ENCODE measurements at regions not wholly inside any gene's neighbourhood (a gene's known extent, or its start where the extent isn't known, plus 50 kb on each side); places are given as distances from the start of the nearest gene placed in this dataset.

GRCh38 chr20:50439539-50440453 lies 70.4 kb upstream of the PTPN1 start:
- H3K4me3 ChIP-seq (ENCODE audit: low read depth, low read length) = no peak overlapping the region
- TF ChIP-seq MYC (IDR thresholded peaks at IDR 0.05; ENCODE audit: low read depth, low read length) (no peak), POLR2A (IDR thresholded peaks at IDR 0.05; ENCODE audit: extremely low read depth, insufficient read length) (no peak), MAX (IDR thresholded peaks at IDR 0.05; ENCODE audit: low read depth, low read length) (no peak), CTCF (IDR thresholded peaks at IDR 0.05; ENCODE audit: low read depth, low read length) (no peak)
- DNase-seq (ENCODE audit: low read depth) = no peak

- TF ChIP-seq POLR2A (IDR thresholded peaks at IDR 0.05; ENCODE audit: extremely low read depth, insufficient read length) (no peak), MYC (IDR thresholded peaks at IDR 0.05; ENCODE audit: low read depth, low read length) (no peak), MAX (IDR thresholded peaks at IDR 0.05; ENCODE audit: low read depth, low read length) (no peak), CTCF (IDR thresholded peaks at IDR 0.05; ENCODE audit: low read depth, low read length) (no peak)
- DNase-seq (ENCODE audit: low read depth) = no peak
- H3K4me3 ChIP-seq (ENCODE audit: low read depth, low read length) = no peak overlapping the region
Measured at GRCh38 chr20:50442512-50442911, 67.7 kb upstream of the PTPN1 start.

GRCh38 chr20:50445354-50446151 lies 64.6 kb upstream of the PTPN1 start:
- no peak overlapping the region for H3K4me3 ChIP-seq (ENCODE audit: low read depth, low read length)
- TF ChIP-seq CTCF (IDR thresholded peaks at IDR 0.05; ENCODE audit: low read depth, low read length) (no peak), MYC (IDR thresholded peaks at IDR 0.05; ENCODE audit: low read depth, low read length) (no peak), MAX (IDR thresholded peaks at IDR 0.05; ENCODE audit: low read depth, low read length) (no peak), POLR2A (IDR thresholded peaks at IDR 0.05; ENCODE audit: extremely low read depth, insufficient read length) (no peak)
- no peak for DNase-seq (ENCODE audit: low read depth)

- DNase-seq (ENCODE audit: low read depth) = no peak
- no peak for TF ChIP-seq MYC (IDR thresholded peaks at IDR 0.05; ENCODE audit: low read depth, low read length)
- no peak for TF ChIP-seq POLR2A (IDR thresholded peaks at IDR 0.05; ENCODE audit: extremely low read depth, insufficient read length)
- no peak for TF ChIP-seq CTCF (IDR thresholded peaks at IDR 0.05; ENCODE audit: low read depth, low read length)
- no peak for TF ChIP-seq MAX (IDR thresholded peaks at IDR 0.05; ENCODE audit: low read depth, low read length)
- no peak overlapping the region for H3K4me3 ChIP-seq (ENCODE audit: low read depth, low read length)
Measured at GRCh38 chr20:50446351-50447101, 63.7 kb upstream of the PTPN1 start.

GRCh38 chr20:50447102-50447804 lies 62.9 kb upstream of the PTPN1 start:
- no peak overlapping the region for H3K4me3 ChIP-seq (ENCODE audit: low read depth, low read length)
- no peak for TF ChIP-seq MYC (IDR thresholded peaks at IDR 0.05; ENCODE audit: low read depth, low read length)
- TF ChIP-seq MAX (IDR thresholded peaks at IDR 0.05; ENCODE audit: low read depth, low read length) = no peak
- no peak for TF ChIP-seq POLR2A (IDR thresholded peaks at IDR 0.05; ENCODE audit: extremely low read depth, insufficient read length)
- no peak for TF ChIP-seq CTCF (IDR thresholded peaks at IDR 0.05; ENCODE audit: low read depth, low read length)
- no peak for DNase-seq (ENCODE audit: low read depth)

Measured in NB4 (cell line).